GM23338 (cell line): ENCODE measurements at regions not wholly inside any gene's neighbourhood (a gene's known extent, or its start where the extent isn't known, plus 50 kb on each side); places are given as distances from the start of the nearest gene placed in this dataset.

ENCODE experiments used
- ATAC-seq: fragments of 200-7000 bp; cut with Tn5 transposase; 3 replicates; pipeline ENCODE4 v1.9.1; 2020
- DNase-seq: peaks from one replicate; pipeline ENCODE4 v3.0.0-alpha.2; 2015; ENCODE audit warnings: low spot score
- H2AFZ ChIP-seq: fragments of 200-600 bp; sonication (generic); 2 replicates; pipeline ENCODE4 v1.8.0; 2016; ENCODE audit warnings: antibody characterized with exemption, mild to moderate bottlenecking, moderate library complexity
- H3F3A ChIP-seq: fragments of 200-600 bp; sonication (generic); replicated peaks from 2 replicates; pipeline ENCODE4 v1.8.0; 2017; ENCODE audit warnings: antibody characterized with exemption, mixed run types, low read depth
- H3K27ac ChIP-seq: fragments of 200-600 bp; sonication (generic); 2 replicates; pipeline ENCODE4 v1.6.1; 2016; ENCODE audit warnings: low read depth
- H3K27me3 ChIP-seq: fragments of 200-600 bp; sonication (generic); 2 replicates; pipeline ENCODE4 v1.8.0; 2016; ENCODE audit warnings: mild to moderate bottlenecking, mixed run types, moderate library complexity; ENCODE audit not compliant: insufficient read depth
- H3K36me3 ChIP-seq: fragments of 200-600 bp; sonication (generic); 2 replicates; pipeline ENCODE4 v1.8.0; 2016; ENCODE audit warnings: mild to moderate bottlenecking; ENCODE audit not compliant: insufficient read depth
- H3K4me1 ChIP-seq: fragments of 200-600 bp; sonication (generic); 2 replicates; pipeline ENCODE4 v1.8.0; 2016; ENCODE audit warnings: mild to moderate bottlenecking, moderate library complexity; ENCODE audit not compliant: insufficient read depth
- H3K4me2 ChIP-seq: fragments of 200-600 bp; sonication (generic); 2 replicates; pipeline ENCODE4 v1.7.1; 2017; ENCODE audit warnings: mixed run types
- H3K4me3 ChIP-seq: fragments of 200-600 bp; sonication (generic); 2 replicates; pipeline ENCODE4 v1.6.1; 2016; ENCODE audit warnings: mixed run types
- H3K79me2 ChIP-seq: fragments of 200-600 bp; sonication (generic); replicated peaks from 2 replicates; pipeline ENCODE4 v1.8.0; 2017; ENCODE audit warnings: mild to moderate bottlenecking; ENCODE audit not compliant: insufficient read depth
- H3K9me2 ChIP-seq: fragments of 200-600 bp; sonication (generic); 2 replicates; pipeline ENCODE4 v1.8.0; 2017; ENCODE audit not compliant: insufficient read depth
- H4K20me1 ChIP-seq: fragments of 200-600 bp; sonication (generic); replicated peaks from 2 replicates; pipeline ENCODE4 v1.8.0; 2017; ENCODE audit warnings: mild to moderate bottlenecking; ENCODE audit not compliant: insufficient read depth
- H3K27ac Mint-ChIP-seq: 2 replicates; pipeline ENCODE4 v1.8.0; 2020; ENCODE audit warnings: inconsistent platforms, mild to moderate bottlenecking, moderate library complexity, mixed read lengths
- H3K27me3 Mint-ChIP-seq: 3 replicates; pipeline ENCODE4 v1.8.0; 2022; ENCODE audit warnings: low read depth, mild to moderate bottlenecking, moderate library complexity, mixed read lengths, inconsistent platforms; ENCODE audit not compliant: insufficient read depth, poor library complexity
- H3K36me3 Mint-ChIP-seq: 3 replicates; pipeline ENCODE4 v1.8.0; 2021; ENCODE audit warnings: low read depth, mild to moderate bottlenecking, inconsistent platforms, moderate library complexity, mixed read lengths
- H3K4me1 Mint-ChIP-seq: 3 replicates; pipeline ENCODE4 v1.8.0; 2020; ENCODE audit warnings: mild to moderate bottlenecking, inconsistent platforms, mixed read lengths
- H3K4me3 Mint-ChIP-seq: 3 replicates; pipeline ENCODE4 v1.8.0; 2021; ENCODE audit warnings: moderate library complexity, mild to moderate bottlenecking, inconsistent platforms, mixed read lengths
- H3K9me3 Mint-ChIP-seq: 3 replicates; pipeline ENCODE4 v1.8.0; 2020; ENCODE audit warnings: moderate library complexity, mild to moderate bottlenecking, inconsistent platforms, mixed read lengths
- EZH2 ChIP-seq: fragments of 200-600 bp; sonication (generic); IDR thresholded peaks from one replicate; pipeline ENCODE4 v1.8.0; 2017; ENCODE audit warnings: antibody characterized with exemption, mild to moderate bottlenecking, low read depth; ENCODE audit not compliant: unreplicated experiment
- NANOG ChIP-seq: IDR thresholded peaks from 2 replicates; pipeline ENCODE4 v1.6.1; 2016; ENCODE audit warnings: antibody characterized with exemption, borderline replicate concordance
- ZNF331 ChIP-seq: fragments of 250-450 bp; sonication (Bioruptor Pico); IDR thresholded peaks from 2 replicates; pipeline ENCODE4 v1.5.0; 2020; ENCODE audit warnings: low read depth, mild to moderate bottlenecking, moderate library complexity
- ZNF462 ChIP-seq: fragments of 250-450 bp; sonication (Bioruptor Pico); IDR thresholded peaks from 2 replicates; pipeline ENCODE4 v1.5.0; 2020; ENCODE audit warnings: mild to moderate bottlenecking, moderate library complexity
- TF ChIP-seq, protein P1 (sequence below), 2 experiments: fragments of 200-600 bp in 1 of 2; sonication (generic) in 1 of 2; conservative IDR thresholded peaks; 2 replicates each; pipeline versions ENCODE4 v1.5.1 to v1.6.1; 2016 to 2017; ENCODE audit warnings: antibody characterized with exemption in 2 of 2, low read depth in 2 of 2, mild to moderate bottlenecking in 2 of 2, moderate library complexity in 1 of 2

DNA sequence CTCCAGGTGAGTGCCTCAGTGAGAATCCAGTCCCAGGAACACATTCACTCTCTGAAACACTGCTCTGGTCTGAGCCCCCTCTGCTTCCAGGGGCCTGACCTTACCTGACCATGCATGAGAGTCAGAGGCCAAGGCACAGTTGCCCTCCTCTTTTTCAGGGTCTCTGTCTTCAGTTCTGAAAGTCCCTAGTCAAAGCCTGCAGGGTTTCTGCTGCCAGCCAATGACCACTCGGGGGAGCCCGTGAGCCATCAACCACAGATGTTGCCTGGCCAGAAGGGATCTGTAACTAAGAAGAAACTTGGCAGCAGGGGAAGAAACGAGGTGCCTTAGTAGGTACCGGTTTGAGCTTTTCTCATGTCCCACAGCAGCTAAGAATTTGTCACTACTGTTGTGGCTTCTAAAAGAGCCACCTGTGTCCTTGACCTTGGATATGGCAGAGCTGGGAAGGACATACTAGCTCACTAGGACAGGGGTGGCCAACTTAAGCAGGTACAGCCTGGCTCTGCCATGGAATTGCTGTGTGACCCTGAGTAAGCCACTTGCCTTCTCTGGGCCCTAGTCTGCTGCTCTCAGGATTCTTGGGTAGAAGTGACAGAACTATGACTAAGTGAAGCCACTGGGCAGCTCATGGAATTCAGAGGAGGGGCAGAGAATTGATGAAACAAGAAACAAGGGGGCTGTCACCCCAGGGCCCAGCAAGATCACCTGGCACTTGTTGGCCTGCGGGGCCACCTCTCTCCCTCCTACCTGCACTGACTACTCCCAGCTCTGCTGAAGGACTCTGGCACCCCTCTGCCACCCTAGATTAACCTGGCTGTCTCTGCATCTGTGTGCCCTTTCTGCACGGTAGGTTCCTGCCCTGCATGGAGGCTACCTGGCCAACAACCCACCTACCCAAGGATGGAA lies 83.8 kb upstream of the GPR26 start:
- H3K4me1 Mint-ChIP-seq: peaks cover 25% of the 10 kb centered on the region
- no peaks in the 10 kb centered on the region for H3K9me2 ChIP-seq
- H2AFZ ChIP-seq: no peak overlapping the region
- ATAC-seq: peak; percentile 69
- TF ChIP-seq, protein P1, sequence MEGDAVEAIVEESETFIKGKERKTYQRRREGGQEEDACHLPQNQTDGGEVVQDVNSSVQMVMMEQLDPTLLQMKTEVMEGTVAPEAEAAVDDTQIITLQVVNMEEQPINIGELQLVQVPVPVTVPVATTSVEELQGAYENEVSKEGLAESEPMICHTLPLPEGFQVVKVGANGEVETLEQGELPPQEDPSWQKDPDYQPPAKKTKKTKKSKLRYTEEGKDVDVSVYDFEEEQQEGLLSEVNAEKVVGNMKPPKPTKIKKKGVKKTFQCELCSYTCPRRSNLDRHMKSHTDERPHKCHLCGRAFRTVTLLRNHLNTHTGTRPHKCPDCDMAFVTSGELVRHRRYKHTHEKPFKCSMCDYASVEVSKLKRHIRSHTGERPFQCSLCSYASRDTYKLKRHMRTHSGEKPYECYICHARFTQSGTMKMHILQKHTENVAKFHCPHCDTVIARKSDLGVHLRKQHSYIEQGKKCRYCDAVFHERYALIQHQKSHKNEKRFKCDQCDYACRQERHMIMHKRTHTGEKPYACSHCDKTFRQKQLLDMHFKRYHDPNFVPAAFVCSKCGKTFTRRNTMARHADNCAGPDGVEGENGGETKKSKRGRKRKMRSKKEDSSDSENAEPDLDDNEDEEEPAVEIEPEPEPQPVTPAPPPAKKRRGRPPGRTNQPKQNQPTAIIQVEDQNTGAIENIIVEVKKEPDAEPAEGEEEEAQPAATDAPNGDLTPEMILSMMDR (conservative IDR thresholded peaks at IDR 0.05; ENCODE audit: low read depth in 2 of 2): peak; percentile 91 to 94
- TF ChIP-seq ZNF331 (CRISPR knock-in tag) (no peak), NANOG (no peak), ZNF462 (no peak), EZH2 (no peak)
- peak; percentile 90 for DNase-seq
- no peak overlapping the region for H3K4me3 ChIP-seq
- peaks cover 16% of the 10 kb centered on the region; the same call in 1 of the 2 replicates for H3K4me1 ChIP-seq
- H3K27ac Mint-ChIP-seq: no peak overlapping the region
- no peak overlapping the region for H3K4me2 ChIP-seq
- H3K4me3 Mint-ChIP-seq: no peak overlapping the region
- no peaks in the 10 kb centered on the region for H3K79me2 ChIP-seq
- H3K27me3 Mint-ChIP-seq: peaks cover 1% of the 10 kb centered on the region
- H3K9me3 Mint-ChIP-seq: no peaks in the 10 kb centered on the region
- no peaks in the 10 kb centered on the region for H4K20me1 ChIP-seq
- H3F3A ChIP-seq: no peaks in the 10 kb centered on the region
- H3K36me3 Mint-ChIP-seq: no peaks in the 10 kb centered on the region
- H3K27me3 ChIP-seq: peaks cover 4% of the 10 kb centered on the region; the same call in 1 of the 2 replicates
- no peaks in the 10 kb centered on the region for H3K36me3 ChIP-seq
- H3K27ac ChIP-seq: no peak overlapping the region
